GM12873 (cell line): ENCODE measurements at regions not wholly inside any gene's neighbourhood (a gene's known extent, or its start where the extent isn't known, plus 50 kb on each side); places are given as distances from the start of the nearest gene placed in this dataset.

Experiments used
- TF ChIP-seq, protein P1 (sequence below): IDR thresholded peaks from 2 replicates; pipeline ENCODE4 v1.5.1; 2012; ENCODE audit warnings: low read depth, mild to moderate bottlenecking, moderate library complexity, low read length, control low read depth; ENCODE audit not compliant: insufficient read depth; ENCODE audit errors: missing control alignments

- TF ChIP-seq, protein P1, sequence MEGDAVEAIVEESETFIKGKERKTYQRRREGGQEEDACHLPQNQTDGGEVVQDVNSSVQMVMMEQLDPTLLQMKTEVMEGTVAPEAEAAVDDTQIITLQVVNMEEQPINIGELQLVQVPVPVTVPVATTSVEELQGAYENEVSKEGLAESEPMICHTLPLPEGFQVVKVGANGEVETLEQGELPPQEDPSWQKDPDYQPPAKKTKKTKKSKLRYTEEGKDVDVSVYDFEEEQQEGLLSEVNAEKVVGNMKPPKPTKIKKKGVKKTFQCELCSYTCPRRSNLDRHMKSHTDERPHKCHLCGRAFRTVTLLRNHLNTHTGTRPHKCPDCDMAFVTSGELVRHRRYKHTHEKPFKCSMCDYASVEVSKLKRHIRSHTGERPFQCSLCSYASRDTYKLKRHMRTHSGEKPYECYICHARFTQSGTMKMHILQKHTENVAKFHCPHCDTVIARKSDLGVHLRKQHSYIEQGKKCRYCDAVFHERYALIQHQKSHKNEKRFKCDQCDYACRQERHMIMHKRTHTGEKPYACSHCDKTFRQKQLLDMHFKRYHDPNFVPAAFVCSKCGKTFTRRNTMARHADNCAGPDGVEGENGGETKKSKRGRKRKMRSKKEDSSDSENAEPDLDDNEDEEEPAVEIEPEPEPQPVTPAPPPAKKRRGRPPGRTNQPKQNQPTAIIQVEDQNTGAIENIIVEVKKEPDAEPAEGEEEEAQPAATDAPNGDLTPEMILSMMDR = no peak
These were observed 58.8 kb upstream of the SLC38A11 start for GRCh38 chr2:165013944-165014619.

- TF ChIP-seq, protein P1 = no peak
These were observed 55.9 kb upstream of the SLC38A11 start for GRCh38 chr2:165011199-165011598.

GRCh38 chr2:165010556-165010955, 55.2 kb upstream of the SLC38A11 start:
- TF ChIP-seq, protein P1 = no peak

- TF ChIP-seq, protein P1 = no peak
These were observed 54.1 kb upstream of the SLC38A11 start for GRCh38 chr2:165009466-165009865.

GRCh38 chr2:165008730-165009315, 53.5 kb upstream of the SLC38A11 start:
- TF ChIP-seq, protein P1 = no peak

GRCh38 chr2:165007161-165007744, 51.9 kb upstream of the SLC38A11 start:
- TF ChIP-seq, protein P1 = no peak
